NT2/D1 (cell line): ENCODE measurements at regions not wholly inside any gene's neighbourhood (a gene's known extent, or its start where the extent isn't known, plus 50 kb on each side); places are given as distances from the start of the nearest gene placed in this dataset.

Source experiments
- YY1 ChIP-seq: IDR thresholded peaks from 2 replicates; pipeline ENCODE4 v1.6.1; 2011; ENCODE audit not compliant: insufficient read length, insufficient read depth
- ZNF274 ChIP-seq: IDR thresholded peaks from 2 replicates; pipeline ENCODE4 v1.6.1; 2011; ENCODE audit warnings: mild to moderate bottlenecking, low read depth, low read length

GRCh38 chr2:136219963-136220362, 102.0 kb upstream of the CXCR4 start:
- no peak for TF ChIP-seq YY1
- no peak for TF ChIP-seq ZNF274
